Hepatocyte (in vitro differentiated cells): ENCODE measurements at regions not wholly inside any gene's neighbourhood (a gene's known extent, or its start where the extent isn't known, plus 50 kb on each side); places are given as distances from the start of the nearest gene placed in this dataset.

Experiments
- CTCF ChIP-seq: fragments of 200-600 bp; sonication (generic); IDR thresholded peaks from 2 replicates; pipeline ENCODE4 v1.5.1; 2016; ENCODE audit warnings: antibody characterized with exemption, mild to moderate bottlenecking; ENCODE audit not compliant: poor library complexity
- EZH2phosphoT487 ChIP-seq: fragments of 200-600 bp; sonication (generic); IDR thresholded peaks from one replicate; pipeline ENCODE4 v1.6.1; 2018; ENCODE audit warnings: antibody characterized with exemption, mild to moderate bottlenecking, low read depth, moderate library complexity; ENCODE audit not compliant: unreplicated experiment, severe bottlenecking

DNA sequence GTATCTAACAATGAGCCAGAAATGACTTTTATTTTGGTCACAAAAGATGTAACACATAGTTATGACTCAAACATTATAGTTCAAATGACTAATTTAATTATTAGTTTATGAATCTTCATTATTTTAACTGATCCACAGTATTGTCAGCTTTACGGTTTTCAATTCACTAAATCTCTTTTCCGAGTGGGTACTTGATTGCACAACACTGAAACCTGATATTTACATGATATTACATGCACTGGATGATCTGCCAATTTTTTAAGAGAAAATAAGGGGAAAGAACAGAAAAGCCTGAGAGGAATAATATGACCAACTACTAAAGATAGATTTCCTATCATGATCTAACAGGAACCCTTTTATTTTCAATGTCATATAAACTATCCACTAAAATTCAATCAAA is 1446.0 kb downstream of the FSTL5 start:
- TF ChIP-seq CTCF (no peak), EZH2phosphoT487 (no peak)
